ENCODE measurements at regions not wholly inside any gene's neighbourhood (a gene's known extent, or its start where the extent isn't known, plus 50 kb on each side); places are given as distances from the start of the nearest gene placed in this dataset.

- DNase-seq (no peak), ATAC-seq (no peak)
- Mint-ChIP-seq H3K4me1 (peaks cover 5% of the 10 kb centered on the region), H3K27ac (no peak overlapping the region), H3K27me3 (peaks cover 11% of the 10 kb centered on the region), H3K4me3 (no peak overlapping the region), H3K9me3 (no peaks in the 10 kb centered on the region)
These were observed 591.8 kb downstream of the BUD13 start for GRCh38 chr11:116180806-116181600.

- Mint-ChIP-seq H3K9me3 (no peaks in the 10 kb centered on the region), H3K4me1 (peaks cover 5% of the 10 kb centered on the region), H3K27ac (peak overlapping the region in 1 of 2 donors; percentile 43), H3K27me3 (peaks cover 25% of the 10 kb centered on the region), H3K4me3 (no peak overlapping the region)
- ATAC-seq (no peak), DNase-seq (no peak)
These were observed 593.4 kb downstream of the BUD13 start for GRCh38 chr11:116179401-116179800.

- Mint-ChIP-seq H3K4me1 (peaks cover 5% of the 10 kb centered on the region), H3K27me3 (peaks cover 40% of the 10 kb centered on the region), H3K9me3 (no peaks in the 10 kb centered on the region), H3K27ac (peak overlapping the region in 1 of 2 donors; percentile 43), H3K4me3 (no peak overlapping the region)
- DNase-seq (no peak), ATAC-seq (no peak)
These were observed 595.1 kb downstream of the BUD13 start for GRCh38 chr11:116177521-116178210.

- DNase-seq (no peak), ATAC-seq (no peak)
- Mint-ChIP-seq H3K4me3 (no peak overlapping the region), H3K27me3 (peaks cover 44% of the 10 kb centered on the region), H3K9me3 (no peaks in the 10 kb centered on the region), H3K27ac (peak overlapping the region in 1 of 2 donors; percentile 36), H3K4me1 (peaks cover 5% of the 10 kb centered on the region)
These were observed 596.2 kb downstream of the BUD13 start for GRCh38 chr11:116176484-116177005.

GRCh38 chr11:116175707-116176106 is 597.1 kb downstream of the BUD13 start:
- Mint-ChIP-seq H3K27ac (no peak overlapping the region), H3K4me1 (peaks cover 5% of the 10 kb centered on the region), H3K27me3 (peaks cover 39% of the 10 kb centered on the region), H3K4me3 (no peak overlapping the region), H3K9me3 (no peaks in the 10 kb centered on the region)
- ATAC-seq (no peak), DNase-seq (no peak)

GRCh38 chr11:116173941-116174911 is 598.6 kb downstream of the BUD13 start:
- no peak overlapping the region for H3K4me3 Mint-ChIP-seq
- DNase-seq (no peak), ATAC-seq (no peak)
- no peak overlapping the region for H3K27ac Mint-ChIP-seq
- H3K27me3 Mint-ChIP-seq = peaks cover 35% of the 10 kb centered on the region
- no peaks in the 10 kb centered on the region for H3K9me3 Mint-ChIP-seq
- peaks cover 5% of the 10 kb centered on the region for H3K4me1 Mint-ChIP-seq

GRCh38 chr11:116173506-116173905 is 599.3 kb downstream of the BUD13 start:
- H3K4me3 Mint-ChIP-seq = no peak overlapping the region
- peaks cover 35% of the 10 kb centered on the region for H3K27me3 Mint-ChIP-seq
- H3K9me3 Mint-ChIP-seq = no peaks in the 10 kb centered on the region
- peaks cover 5% of the 10 kb centered on the region for H3K4me1 Mint-ChIP-seq
- no peak for DNase-seq
- H3K27ac Mint-ChIP-seq = no peak overlapping the region
- ATAC-seq = no peak

GRCh38 chr11:116172851-116173250 is 599.9 kb downstream of the BUD13 start:
- ATAC-seq (no peak), DNase-seq (no peak)
- Mint-ChIP-seq H3K27ac (no peak overlapping the region), H3K27me3 (peaks cover 35% of the 10 kb centered on the region), H3K4me1 (peaks cover 5% of the 10 kb centered on the region), H3K9me3 (no peaks in the 10 kb centered on the region), H3K4me3 (no peak overlapping the region)

- Mint-ChIP-seq H3K27me3 (peaks cover 35% of the 10 kb centered on the region), H3K9me3 (no peaks in the 10 kb centered on the region), H3K4me3 (no peak overlapping the region), H3K4me1 (peaks cover 5% of the 10 kb centered on the region), H3K27ac (no peak overlapping the region)
- DNase-seq (no peak), ATAC-seq (no peak)
These were observed 600.6 kb downstream of the BUD13 start for GRCh38 chr11:116172156-116172555.

- Mint-ChIP-seq H3K27ac (no peak overlapping the region), H3K4me3 (no peak overlapping the region), H3K27me3 (peaks cover 35% of the 10 kb centered on the region), H3K4me1 (peaks cover 2% of the 10 kb centered on the region), H3K9me3 (no peaks in the 10 kb centered on the region)
- ATAC-seq (no peak), DNase-seq (no peak)
These were observed 601.3 kb downstream of the BUD13 start for GRCh38 chr11:116171271-116172140.

- peaks cover 0 to under 1% of the 10 kb centered on the region in 2 donors for H3K9me3 Mint-ChIP-seq
- no peak overlapping the region for H3K27ac Mint-ChIP-seq
- peaks cover 32% of the 10 kb centered on the region for H3K27me3 Mint-ChIP-seq
- no peak for ATAC-seq
- H3K4me1 Mint-ChIP-seq = no peaks in the 10 kb centered on the region
- DNase-seq = no peak
- no peak overlapping the region for H3K4me3 Mint-ChIP-seq
These were observed 602.2 kb downstream of the BUD13 start for GRCh38 chr11:116170526-116171120.

GRCh38 chr11:116169776-116170175 is 603.0 kb downstream of the BUD13 start:
- H3K27ac Mint-ChIP-seq = peak overlapping the region in 1 of 2 donors; percentile 74
- H3K27me3 Mint-ChIP-seq = peaks cover 32% of the 10 kb centered on the region

GRCh38 chr11:116168459-116168787 is 604.4 kb downstream of the BUD13 start:
- Mint-ChIP-seq H3K4me1 (no peaks in the 10 kb centered on the region), H3K27ac (no peak overlapping the region), H3K9me3 (peaks cover 0 to 7% of the 10 kb centered on the region in 2 donors), H3K4me3 (no peak overlapping the region), H3K27me3 (peaks cover 26% of the 10 kb centered on the region)
- ATAC-seq (no peak), DNase-seq (no peak)

More at GRCh38 chr11:116169776-116170175, 603.0 kb downstream of the BUD13 start:
- ATAC-seq (no peak), DNase-seq (no peak)
- Mint-ChIP-seq H3K9me3 (peaks cover 0 to 7% of the 10 kb centered on the region in 2 donors), H3K4me1 (no peaks in the 10 kb centered on the region), H3K4me3 (no peak overlapping the region)
